DMS 273 (cell line): ENCODE measurements at regions not wholly inside any gene's neighbourhood (a gene's known extent, or its start where the extent isn't known, plus 50 kb on each side); places are given as distances from the start of the nearest gene placed in this dataset.
"Not testable (repeated sequence)": the region's sequence is repeated elsewhere in the genome, so short reads cannot be mapped to it uniquely, and the experiment has no call there.

Source experiments
- DNase-seq: peaks from one replicate; lab custom pipeline; 2025; ENCODE audit not compliant: unreplicated experiment; lab: John Stamatoyannopoulos, UW

DNA sequence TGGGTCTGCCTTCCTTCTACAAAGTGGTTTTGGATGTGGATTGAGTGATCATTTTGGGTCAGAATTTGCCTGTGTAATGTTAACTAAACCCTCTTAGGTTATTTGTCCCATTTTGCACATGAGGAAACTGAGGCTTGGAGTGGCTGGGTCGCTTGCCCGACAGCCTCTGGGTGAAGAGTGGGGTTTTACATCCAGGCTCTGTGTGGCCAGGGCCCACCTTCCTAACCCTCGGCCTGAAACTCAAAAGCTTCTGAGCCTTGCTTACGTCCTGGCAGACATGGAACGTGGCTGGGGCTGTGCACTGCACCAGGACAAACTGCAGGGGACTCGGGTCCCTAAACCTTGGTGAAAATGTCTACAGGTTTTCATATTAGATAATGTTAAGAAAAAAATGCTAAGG is 542.4 kb downstream of the TBC1D22A start:
- DNase-seq = no peak

DNA sequence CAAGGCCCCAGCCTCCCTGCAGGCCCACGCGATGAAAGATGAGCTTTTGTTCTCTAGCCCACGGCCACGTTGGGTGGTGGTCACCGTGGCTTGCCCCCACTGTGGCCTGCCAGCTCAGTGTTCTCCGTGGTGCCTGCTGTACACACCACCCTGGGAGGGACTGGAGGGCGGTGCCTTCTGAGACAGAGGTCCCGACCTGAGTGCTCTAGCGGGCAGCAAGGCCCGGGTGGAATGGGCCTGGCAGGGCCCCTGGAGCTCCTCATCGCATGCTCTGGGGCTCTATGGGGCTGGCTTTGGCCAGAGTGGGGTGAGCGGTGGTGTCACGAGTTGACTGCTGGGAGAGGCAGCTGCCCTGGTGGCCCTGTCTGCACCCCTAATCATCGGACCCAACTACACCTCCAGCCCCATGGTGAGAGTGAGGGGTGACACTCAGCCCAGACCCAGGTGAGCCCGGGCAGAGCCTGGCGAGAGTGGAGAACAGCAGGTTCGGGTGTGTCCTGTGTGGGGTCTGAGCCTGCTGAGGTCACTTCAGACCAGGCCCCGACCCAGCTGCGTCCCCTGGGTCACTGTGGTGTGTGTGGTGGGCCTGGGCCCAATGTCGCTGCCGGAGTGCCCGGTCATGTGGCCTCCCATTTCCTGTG is 541.9 kb downstream of the TBC1D22A start:
- DNase-seq = no peak

DNA sequence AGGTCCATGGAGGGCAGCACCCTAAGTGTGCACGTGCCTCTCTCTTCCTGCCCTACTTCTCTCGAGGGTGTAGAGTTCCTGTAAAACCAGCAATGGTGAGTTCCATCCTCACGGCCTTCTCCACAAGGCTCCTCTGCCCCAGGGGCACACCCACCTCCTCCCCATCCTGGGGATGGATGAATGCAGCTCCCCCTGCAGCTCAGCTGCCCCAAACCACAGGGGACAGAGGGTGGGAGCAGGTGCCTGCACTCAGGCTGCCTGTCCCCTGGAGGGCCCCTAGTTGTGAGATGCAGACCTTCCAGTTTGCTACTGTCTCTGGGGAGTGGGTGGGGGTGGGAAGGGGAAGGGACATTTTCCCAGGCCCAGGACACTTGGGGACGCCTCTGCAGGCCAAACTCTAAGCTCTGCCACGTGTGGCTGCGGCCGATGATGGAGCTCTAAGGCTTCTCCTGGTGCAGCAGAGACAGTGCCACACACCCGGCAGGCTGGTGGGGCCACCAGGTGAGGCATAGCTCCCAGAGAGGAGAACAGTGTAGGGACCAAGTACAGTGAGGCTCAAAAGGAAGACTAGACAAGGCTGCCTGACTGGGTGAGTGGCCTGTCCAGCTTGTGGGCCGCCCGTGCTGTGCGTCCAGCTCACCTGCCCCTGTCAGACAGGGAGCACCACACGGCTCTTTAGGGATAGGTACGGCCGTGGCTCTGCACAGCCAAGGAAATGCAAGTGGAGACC is 540.9 kb downstream of the TBC1D22A start:
- DNase-seq = no peak

DNA sequence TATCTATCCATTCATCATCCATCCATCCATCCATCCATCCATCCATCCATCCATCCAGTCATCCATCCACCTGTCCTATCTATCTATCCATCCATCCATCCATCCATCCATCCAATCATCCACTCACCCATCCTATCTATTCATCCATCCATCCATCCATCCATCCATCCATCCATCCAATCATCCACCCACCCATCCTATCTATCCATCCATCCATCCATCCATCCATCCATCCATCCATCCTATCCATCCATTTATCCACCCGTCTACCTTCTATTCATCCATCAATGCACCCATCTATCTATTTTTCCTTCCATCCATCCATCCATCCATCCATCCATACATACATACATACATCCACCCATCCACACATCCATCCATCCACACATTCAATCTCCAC is 540.1 kb downstream of the TBC1D22A start:
- DNase-seq = not testable (repeated sequence)

DNA sequence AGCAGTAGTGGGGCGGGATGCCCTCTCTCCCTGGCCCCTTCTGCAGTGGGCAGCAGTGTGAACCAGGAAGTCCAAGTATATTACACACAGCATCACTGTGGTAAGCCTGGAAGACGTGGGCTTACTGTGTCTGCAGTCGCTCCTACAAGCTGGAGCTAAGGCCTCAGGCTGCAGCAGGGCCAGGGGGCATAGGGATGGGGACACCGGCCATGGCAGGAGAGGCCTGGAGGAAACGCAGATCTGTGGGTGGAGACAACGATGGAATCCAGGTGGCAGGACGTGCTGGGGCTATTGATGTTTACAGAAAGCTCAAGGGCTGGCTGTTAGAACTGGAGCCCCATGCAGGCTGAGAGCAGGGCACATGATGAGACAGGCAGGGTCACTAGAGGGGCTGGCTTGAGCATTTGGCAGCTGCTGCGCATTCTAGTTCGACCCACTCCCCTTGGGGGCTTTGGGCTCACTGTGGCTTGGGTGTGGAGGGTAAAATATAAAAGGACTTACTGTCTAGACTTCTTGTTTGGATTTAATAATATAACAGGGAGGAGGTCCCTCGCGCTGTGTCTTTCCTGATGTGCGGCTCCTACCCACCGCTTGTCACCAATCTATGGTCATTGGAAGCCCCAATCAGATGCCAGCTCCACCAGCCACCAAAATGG is 539.5 kb downstream of the TBC1D22A start:
- no peak for DNase-seq

DNA sequence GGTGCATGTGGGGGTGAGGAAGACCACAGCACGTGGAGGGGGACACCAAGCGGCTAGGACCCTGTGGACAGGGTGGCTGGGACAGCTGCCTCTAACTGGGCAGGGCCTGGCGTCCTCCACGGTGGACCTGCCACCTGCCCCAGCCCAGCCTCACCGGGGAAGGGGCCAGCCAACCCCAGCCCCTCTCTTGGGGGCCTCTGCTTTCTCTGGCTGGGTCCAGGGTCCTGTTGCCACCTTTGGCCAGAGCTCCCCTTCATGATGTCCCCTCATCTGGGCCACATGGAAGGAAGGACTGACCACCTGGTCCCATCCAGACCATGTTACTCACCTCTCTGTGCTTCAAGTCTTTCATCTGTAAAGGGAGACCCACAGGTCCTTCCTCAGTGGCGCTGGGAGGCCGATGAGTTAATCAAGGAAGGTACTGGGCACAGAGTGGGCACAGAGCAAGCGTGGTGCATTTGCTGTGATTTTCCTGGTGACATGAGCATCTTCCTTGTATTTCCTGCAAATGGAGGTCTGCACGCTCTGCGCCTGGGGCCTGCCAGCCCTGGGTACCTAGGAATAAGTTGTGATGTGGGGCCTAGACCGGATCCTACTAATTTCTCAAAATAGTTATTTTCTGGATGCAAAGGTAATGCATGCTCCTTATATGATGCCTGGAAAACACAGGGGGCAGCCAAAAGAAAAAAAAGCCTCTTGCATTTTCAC is 538.4 kb downstream of the TBC1D22A start:
- DNase-seq = no peak

DNA sequence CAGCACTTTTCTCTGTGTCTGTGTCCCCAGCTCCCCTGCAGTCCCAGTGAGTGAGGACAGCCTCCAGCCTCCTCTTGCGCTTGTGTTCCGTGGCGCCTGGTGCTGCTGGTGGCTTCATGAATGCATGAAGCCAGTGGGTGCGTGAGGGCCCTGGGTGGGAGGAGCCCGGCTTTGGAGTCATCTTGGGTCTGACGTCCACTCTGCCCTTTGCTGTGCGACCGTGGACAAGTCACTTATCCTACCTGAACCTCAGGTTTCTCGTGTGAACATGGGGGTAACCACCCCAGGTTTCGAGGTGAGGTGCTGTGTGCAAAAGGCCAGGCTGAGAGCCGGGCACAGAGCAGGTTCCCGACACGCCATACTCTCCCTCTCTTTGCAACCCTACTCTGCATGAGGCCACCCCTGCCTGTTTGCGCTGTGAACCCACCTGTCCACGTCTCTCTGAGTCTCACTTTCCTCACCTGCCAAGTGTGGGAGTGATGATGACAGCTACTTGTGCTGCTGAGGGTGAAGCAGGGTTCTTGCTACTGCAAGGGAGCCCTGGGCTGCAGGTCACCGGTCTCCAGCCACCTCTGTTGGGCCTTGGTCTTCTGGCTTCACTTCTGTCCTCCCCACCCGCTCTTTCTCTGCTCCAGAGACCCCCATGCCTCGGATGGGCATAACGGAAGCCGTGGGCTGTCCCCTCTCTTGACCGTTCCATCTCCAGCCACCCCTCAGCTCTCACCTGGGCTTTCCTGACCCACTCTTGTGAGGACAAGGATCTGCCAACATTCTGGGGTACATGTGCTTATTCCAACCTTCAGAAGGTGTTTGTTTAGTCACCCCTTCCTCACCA is 537.6 kb downstream of the TBC1D22A start:
- no peak for DNase-seq

DNA sequence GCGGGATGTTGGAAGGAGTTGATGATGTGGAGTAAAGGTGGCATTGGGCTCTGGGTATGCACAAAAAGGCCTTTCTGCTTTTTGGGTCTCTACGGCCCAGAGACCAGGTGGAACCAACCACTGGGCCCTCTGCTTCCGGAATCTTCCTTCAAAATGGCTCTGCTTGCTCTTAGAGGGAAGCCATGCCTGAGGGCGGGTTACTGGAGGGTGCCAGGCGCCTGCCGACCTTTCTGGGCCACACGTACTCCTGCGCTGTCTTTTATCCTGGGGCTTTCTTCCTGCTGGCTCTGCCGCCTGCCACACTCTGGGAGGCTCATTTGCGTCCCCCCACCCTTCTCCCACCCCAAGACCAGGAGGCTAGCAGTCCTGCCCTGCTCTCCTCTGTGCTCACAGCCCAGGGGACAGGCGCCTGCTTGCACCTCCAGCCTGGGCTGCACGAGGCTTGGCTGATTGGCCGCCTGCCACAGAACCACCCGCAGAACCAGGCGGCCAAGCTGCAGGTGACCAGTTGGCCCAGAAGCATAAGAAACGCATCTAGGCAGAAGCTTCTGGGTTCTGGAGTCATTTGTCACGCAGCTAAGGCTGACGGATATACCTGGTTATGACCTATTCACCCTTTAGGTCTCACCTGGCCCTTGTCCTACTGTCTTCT is 536.9 kb downstream of the TBC1D22A start:
- DNase-seq = no peak

DNA sequence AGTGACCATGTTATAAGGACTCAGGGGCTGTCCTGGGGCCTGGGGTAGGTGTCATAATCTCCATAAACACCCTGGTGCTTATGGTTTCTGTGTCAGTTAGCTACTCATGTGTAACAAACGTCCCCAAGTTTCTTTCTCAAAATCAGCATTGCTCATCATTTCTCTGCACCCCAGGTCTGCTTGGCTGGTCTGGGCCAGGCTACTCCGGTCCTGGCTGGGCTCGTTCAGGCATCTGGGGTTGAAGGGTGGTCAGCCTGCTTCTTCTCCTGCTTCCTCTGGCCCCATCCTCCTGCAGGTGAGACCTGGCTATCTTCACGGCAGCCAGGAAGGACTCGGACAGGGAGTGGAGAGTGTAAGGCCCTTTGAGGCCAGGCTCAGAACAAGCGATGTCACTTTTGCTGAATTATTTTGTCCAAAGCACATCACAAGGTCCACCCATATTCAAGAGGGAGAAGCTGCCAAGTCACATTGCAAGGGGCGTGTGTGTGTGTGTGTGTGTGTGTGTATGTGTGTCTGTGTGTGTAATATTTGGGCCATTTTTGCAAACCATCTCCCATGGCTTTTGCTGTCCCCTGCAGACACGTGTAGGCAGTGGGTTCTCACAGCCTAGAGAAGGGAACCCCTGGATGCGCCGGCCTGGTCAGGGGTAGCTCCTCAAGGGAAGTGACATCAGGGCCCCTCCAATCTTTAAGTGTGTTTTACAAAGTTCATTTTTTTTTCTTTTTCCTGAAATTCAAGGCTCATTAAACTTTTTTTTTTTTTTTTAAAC is 535.8 kb downstream of the TBC1D22A start:
- DNase-seq = no peak

DNA sequence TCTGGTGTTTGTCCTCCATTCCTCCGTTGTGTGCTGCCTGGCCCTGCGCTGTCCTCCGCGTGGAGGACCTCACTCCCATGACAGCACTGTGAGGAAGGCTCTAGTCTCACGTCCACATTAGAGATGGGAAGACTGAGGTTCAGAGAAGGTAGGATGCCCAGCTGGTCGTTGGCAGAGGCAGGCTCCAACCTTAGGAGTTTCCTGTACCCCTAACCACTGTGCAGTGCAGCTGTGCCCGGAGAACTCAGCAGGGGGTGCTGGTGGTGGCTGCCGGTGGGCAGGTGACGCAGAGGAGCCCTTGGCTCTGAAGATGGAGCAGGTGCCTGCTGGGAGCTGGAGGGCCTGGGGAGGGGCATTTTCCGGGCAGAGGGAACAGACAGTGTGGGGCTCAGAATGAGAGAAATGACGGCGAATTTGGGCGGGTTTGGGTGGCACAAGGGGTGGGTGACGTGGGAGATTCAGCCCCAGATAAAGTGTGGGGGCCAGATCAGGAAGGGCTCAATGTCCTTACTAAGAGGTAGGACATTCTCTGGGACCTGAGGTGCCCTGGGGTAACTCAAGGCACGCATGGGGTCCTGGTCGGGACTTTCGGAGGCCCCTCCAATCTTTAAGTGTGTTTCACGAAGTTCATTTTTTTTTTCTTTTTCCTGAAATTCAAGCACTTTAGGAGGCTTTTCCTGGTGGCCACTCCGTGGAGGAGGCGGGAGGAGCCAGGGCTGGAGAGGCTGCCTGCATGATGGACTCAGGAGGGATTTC is 535.0 kb downstream of the TBC1D22A start:
- DNase-seq = no peak

DNA sequence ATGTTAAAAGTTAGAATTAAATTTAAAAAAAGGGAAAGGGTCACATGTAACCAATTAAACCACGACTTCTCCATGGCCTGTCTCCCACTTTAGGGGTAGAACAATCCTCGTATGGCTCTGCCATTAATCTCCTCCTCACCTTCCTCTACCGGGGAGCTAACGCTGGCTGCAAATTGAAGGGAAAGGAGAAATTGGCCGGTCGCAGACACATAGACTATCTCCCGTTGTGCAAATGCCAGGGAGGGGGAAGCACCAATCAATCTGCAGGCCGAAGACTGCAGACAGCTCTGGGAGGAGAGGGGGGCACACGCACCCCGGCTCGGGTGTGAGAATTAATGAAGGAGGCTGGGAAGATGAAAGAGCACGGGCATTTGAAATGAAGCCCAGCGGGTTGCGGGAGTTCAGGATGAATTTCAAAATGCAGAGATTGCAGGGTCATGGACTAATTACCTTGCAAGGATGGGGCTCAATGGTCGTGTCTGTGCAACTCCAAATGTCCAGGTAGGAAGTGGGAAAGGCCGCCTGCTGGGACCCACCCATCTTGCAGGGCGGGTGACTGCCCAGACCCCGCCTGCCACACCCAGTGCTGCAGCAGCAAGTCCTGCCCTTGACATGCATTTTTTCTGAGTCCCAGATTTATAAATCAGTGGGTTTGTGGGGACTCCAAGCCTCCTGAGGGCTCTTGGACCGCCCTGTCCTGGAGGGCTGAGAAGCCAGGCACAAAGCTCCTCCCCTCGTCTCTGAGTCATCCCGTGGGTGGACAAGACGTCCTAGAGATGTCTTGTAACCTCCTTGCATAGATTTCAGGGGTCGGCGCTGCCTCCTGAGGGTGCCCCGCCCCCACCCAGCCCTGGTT is 534.2 kb downstream of the TBC1D22A start:
- no peak for DNase-seq

DNA sequence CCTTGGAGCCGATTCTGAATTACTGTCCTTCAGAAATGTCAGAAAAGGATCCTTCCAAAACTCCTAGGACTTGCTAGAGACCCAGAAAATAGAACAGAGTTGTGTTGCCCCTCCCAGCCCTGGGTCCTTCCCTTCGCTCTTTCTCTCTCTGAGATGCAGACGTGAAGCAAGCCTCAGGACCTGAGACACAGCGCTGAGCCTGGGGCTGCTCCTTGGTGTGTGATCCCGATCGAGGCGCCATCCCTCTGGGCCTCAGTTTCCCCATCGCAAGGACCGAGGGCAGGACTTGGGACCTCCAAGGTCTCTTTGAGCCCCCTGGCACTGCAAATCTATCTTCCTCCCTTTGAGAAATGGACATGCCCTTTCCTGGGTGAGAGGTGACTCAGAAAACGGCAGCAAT is 533.5 kb downstream of the TBC1D22A start:
- no peak for DNase-seq

DNA sequence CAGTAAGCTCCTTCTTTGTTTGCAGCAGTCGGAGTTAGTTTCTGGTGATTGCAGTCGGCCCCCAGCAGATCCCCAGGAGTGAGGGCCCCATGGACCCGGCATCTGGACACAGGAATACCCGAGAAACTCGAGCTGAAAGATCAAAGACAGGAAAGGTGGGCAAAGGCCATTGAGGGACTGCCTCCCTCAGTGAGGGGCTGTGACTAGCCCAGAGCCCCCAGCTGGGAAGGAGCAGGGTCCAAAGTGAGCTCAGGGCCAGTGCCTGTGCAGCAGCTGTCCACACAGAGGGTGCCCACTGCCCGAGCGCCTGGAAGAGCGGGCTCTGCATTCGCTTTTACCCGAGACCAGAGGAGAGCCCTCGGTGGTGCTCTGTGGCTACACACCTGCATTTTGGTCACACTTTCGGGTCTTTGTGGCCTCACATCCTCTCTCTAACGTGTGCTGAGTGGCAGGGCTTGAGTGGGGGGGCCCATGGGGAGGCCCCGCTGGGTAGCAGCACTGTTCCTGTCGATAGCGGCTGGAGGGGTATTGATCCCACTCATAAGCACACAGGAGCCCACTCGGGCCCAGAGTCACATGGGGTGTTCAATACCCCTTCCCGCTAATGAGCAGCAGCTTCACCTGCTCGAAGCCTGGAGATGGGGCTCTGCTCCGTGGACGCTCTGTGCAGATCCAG is 532.9 kb downstream of the TBC1D22A start:
- no peak for DNase-seq

DNA sequence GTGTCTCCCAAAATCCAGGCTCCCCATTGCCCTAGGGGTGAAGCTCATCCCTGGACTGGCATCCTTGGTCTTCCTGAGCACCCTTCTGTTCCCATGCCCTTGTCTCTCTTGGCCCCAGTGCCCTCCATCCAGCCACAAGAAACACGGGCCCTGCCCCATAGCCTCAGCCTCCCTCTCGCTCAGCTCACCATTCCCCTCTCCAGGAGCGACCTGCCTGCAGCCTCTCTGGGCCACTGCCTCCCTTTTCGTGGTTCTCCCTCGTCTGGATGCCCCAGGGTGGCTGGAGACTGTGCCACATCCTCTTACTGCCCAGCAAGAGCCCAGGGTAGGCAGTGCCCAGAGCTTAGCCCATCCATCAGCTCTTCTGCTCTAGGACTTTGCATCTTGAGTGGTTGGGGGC is 532.1 kb downstream of the TBC1D22A start:
- no peak for DNase-seq

DNA sequence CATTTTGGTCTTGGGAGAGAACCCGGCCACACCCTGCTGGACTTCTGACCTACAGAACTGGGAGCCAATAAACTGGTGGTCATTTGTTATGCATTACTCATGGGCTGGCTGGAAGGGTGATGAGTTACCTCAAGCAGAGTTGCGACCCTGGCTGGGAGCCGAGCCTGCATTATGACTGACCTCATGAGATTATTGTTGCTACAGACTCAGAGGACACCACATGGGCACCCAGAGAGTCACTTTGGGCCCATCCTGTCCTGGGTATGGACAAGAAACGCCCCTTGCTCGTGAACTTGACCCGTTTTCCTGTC is 531.7 kb downstream of the TBC1D22A start:
- DNase-seq = no peak

DNA sequence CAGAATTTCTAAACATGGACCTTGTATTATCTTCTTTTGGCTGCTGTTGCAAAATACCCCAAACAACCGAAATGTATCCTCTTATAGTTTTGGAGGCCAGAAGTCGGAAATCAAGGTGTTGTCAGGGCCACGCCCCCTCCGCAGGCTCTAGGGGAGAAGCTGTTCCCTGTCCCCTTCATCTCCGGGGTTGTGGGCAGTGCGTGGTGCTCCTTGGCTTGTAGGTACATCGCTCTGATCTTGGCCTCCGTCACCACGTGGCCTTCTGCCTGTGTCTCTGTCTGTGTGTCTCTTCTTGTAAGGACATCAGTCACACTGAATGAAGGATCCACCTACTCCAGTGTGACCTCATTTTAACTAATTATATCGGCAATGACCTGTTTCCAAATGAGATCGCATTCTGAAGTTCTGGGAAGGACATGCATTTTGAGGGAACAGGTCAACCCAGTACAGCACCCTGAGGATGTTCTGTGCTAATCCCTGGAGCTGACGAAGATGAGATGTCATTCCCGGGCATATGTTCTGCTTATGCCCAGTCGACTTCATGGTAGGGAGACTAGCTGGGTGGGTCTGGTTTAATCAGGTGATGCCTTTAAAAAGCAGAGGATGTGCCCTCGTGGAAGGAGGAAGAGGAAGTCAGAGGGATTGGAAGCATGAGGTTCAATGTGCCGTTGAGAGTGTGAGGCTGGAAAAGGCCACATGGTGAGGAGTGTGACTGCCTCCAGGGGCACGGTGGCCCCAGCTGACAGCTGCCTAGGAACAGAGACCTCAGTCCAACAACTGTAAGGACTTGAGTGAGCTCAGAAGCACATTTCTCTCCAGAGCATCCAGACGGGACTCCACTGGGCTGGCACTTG is 531.1 kb downstream of the TBC1D22A start:
- no peak for DNase-seq
